ENCODE measurements at regions not wholly inside any gene's neighbourhood (a gene's known extent, or its start where the extent isn't known, plus 50 kb on each side); places are given as distances from the start of the nearest gene placed in this dataset.

GRCh38 chr1:17986156-17986555 lies 121.4 kb upstream of the IGSF21 start:
- Mint-ChIP-seq H3K4me3 (ENCODE audit: unreplicated experiment) (no peak overlapping the region), H3K4me1 (ENCODE audit: unreplicated experiment) (no peaks in the 10 kb centered on the region), H3K27me3 (ENCODE audit: unreplicated experiment) (no peaks in the 10 kb centered on the region), H3K9me3 (ENCODE audit: unreplicated experiment) (no peaks in the 10 kb centered on the region), H3K27ac (ENCODE audit: unreplicated experiment) (no peak overlapping the region), H3K36me3 (ENCODE audit: unreplicated experiment) (no peaks in the 10 kb centered on the region)
- TF ChIP-seq CTCF (IDR thresholded peaks at IDR 0.05): no peak
- no peak for DNase-seq (ENCODE audit: extremely low spot score, unreplicated experiment)

GRCh38 chr1:17990401-17990800 lies 117.2 kb upstream of the IGSF21 start:
- TF ChIP-seq CTCF (IDR thresholded peaks at IDR 0.05): no peak
- no peak for DNase-seq (ENCODE audit: extremely low spot score, unreplicated experiment)
- H3K27ac Mint-ChIP-seq (ENCODE audit: unreplicated experiment): no peak overlapping the region
- no peak overlapping the region for H3K4me3 Mint-ChIP-seq (ENCODE audit: unreplicated experiment)
- H3K9me3 Mint-ChIP-seq (ENCODE audit: unreplicated experiment): no peaks in the 10 kb centered on the region
- no peaks in the 10 kb centered on the region for H3K4me1 Mint-ChIP-seq (ENCODE audit: unreplicated experiment)
- no peaks in the 10 kb centered on the region for H3K36me3 Mint-ChIP-seq (ENCODE audit: unreplicated experiment)
- no peaks in the 10 kb centered on the region for H3K27me3 Mint-ChIP-seq (ENCODE audit: unreplicated experiment)

GRCh38 chr1:17991996-17992395 lies 115.6 kb upstream of the IGSF21 start:
- no peak for DNase-seq (ENCODE audit: extremely low spot score, unreplicated experiment)
- no peaks in the 10 kb centered on the region for H3K9me3 Mint-ChIP-seq (ENCODE audit: unreplicated experiment)
- H3K4me1 Mint-ChIP-seq (ENCODE audit: unreplicated experiment): no peaks in the 10 kb centered on the region
- H3K27me3 Mint-ChIP-seq (ENCODE audit: unreplicated experiment): no peaks in the 10 kb centered on the region
- H3K36me3 Mint-ChIP-seq (ENCODE audit: unreplicated experiment): no peaks in the 10 kb centered on the region
- no peak for TF ChIP-seq CTCF (IDR thresholded peaks at IDR 0.05)
- no peak overlapping the region for H3K27ac Mint-ChIP-seq (ENCODE audit: unreplicated experiment)
- no peak overlapping the region for H3K4me3 Mint-ChIP-seq (ENCODE audit: unreplicated experiment)

- no peaks in the 10 kb centered on the region for H3K27me3 Mint-ChIP-seq (ENCODE audit: unreplicated experiment)
- H3K27ac Mint-ChIP-seq (ENCODE audit: unreplicated experiment): no peak overlapping the region
- no peak for TF ChIP-seq CTCF (IDR thresholded peaks at IDR 0.05)
- DNase-seq (ENCODE audit: extremely low spot score, unreplicated experiment): no peak
- no peaks in the 10 kb centered on the region for H3K4me1 Mint-ChIP-seq (ENCODE audit: unreplicated experiment)
- H3K36me3 Mint-ChIP-seq (ENCODE audit: unreplicated experiment): no peaks in the 10 kb centered on the region
- no peaks in the 10 kb centered on the region for H3K9me3 Mint-ChIP-seq (ENCODE audit: unreplicated experiment)
- no peak overlapping the region for H3K4me3 Mint-ChIP-seq (ENCODE audit: unreplicated experiment)
Observed at GRCh38 chr1:17992800-17993199, 114.8 kb upstream of the IGSF21 start.

- H3K27me3 Mint-ChIP-seq (ENCODE audit: unreplicated experiment): no peaks in the 10 kb centered on the region
- H3K9me3 Mint-ChIP-seq (ENCODE audit: unreplicated experiment): no peaks in the 10 kb centered on the region
- TF ChIP-seq CTCF (IDR thresholded peaks at IDR 0.05): no peak
- no peak overlapping the region for H3K27ac Mint-ChIP-seq (ENCODE audit: unreplicated experiment)
- no peak overlapping the region for H3K4me3 Mint-ChIP-seq (ENCODE audit: unreplicated experiment)
- DNase-seq (ENCODE audit: extremely low spot score, unreplicated experiment): no peak
- no peaks in the 10 kb centered on the region for H3K4me1 Mint-ChIP-seq (ENCODE audit: unreplicated experiment)
- no peaks in the 10 kb centered on the region for H3K36me3 Mint-ChIP-seq (ENCODE audit: unreplicated experiment)
Observed at GRCh38 chr1:17994046-17994445, 113.6 kb upstream of the IGSF21 start.
